ENCODE measurements at regions not wholly inside any gene's neighbourhood (a gene's known extent, or its start where the extent isn't known, plus 50 kb on each side); places are given as distances from the start of the nearest gene placed in this dataset.

DNA sequence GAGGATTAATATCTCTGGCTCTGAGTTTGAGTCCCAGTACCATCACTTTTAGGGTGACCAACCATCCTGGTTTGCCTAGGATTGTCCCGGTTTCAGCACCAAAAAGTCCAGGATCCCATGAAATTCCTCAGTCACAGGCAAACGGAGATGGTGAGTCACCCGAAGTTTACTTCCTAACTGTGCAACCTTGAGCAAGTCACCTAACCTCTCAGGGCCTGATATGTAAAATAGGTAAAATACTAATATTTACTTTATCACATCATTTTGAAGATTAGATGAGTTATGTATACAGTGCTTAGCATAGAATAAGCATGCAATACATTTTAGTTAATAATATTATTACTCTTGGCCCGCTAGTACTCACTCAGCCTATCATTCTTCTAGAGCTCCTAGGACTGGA is 91.1 kb upstream of the KCNMB2 start:
- Histone ChIP-seq H2BK5ac (ENCODE audit: low read depth, low read length) (no peak overlapping the region), H3K36me3 (ENCODE audit: control insufficient read depth in 2 of 4, insufficient read depth in 4 of 4, low read length in 3 of 4) (no peaks in the 10 kb centered on the region; a peak in 1 of 8 replicates), H3K9ac (replicated peaks in 1 of 4; ENCODE audit: extremely low read depth in 1 of 4, low read depth in 3 of 4, low read length in 3 of 4) (no peak overlapping the region), H3K4ac (replicated peaks; ENCODE audit: insufficient read length, low read depth, low read length) (no peak overlapping the region), H3K23me2 (ENCODE audit: low read depth, low read length) (no peaks in the 10 kb centered on the region), H3K14ac (ENCODE audit: insufficient read length) (no peak overlapping the region), H2AK5ac (ENCODE audit: low read depth, low read length) (no peak overlapping the region), H2AFZ (ENCODE audit: low read length) (no peak overlapping the region), H3K18ac (ENCODE audit: extremely low read depth, low read length) (no peak overlapping the region), H2BK20ac (ENCODE audit: low read length) (no peak overlapping the region), H4K8ac (ENCODE audit: extremely low read depth, insufficient read depth, low read length) (no peak overlapping the region), H3K4me3 (ENCODE audit: extremely low read depth in 1 of 4, insufficient read depth in 2 of 4, low read depth in 3 of 4, low read length in 4 of 4) (no peak overlapping the region), H3K27ac (ENCODE audit: low read depth, low read length) (no peak overlapping the region), H3K9me3 (ENCODE audit: insufficient read depth in 2 of 2, low read depth in 1 of 2, low read length in 1 of 2) (no peaks in the 10 kb centered on the region), H3K4me1 (replicated peaks in 1 of 4; ENCODE audit: control insufficient read depth in 3 of 4, insufficient read depth in 4 of 4, low read length in 3 of 4) (no peaks in the 10 kb centered on the region), H3K4me2 (ENCODE audit: insufficient read depth in 1 of 2, low read depth in 2 of 2, low read length in 2 of 2) (no peak overlapping the region), H4K5ac (ENCODE audit: insufficient read length, low read depth, low read length) (no peak overlapping the region), H3K27me3 (replicated peaks in 1 of 4; ENCODE audit: control insufficient read depth in 3 of 4, extremely low read depth in 1 of 4, insufficient read depth in 3 of 4, low read length in 3 of 4) (no peaks in the 10 kb centered on the region), H2BK120ac (replicated peaks; ENCODE audit: low read depth, low read length) (no peak overlapping the region), H3K23ac (ENCODE audit: insufficient read length) (no peak overlapping the region), H3K56ac (replicated peaks; ENCODE audit: insufficient read length, low read depth, low read length) (no peak overlapping the region), H4K91ac (replicated peaks; ENCODE audit: insufficient read length, low read length) (no peak overlapping the region), H3K79me2 (ENCODE audit: control insufficient read depth in 1 of 2, insufficient read depth in 2 of 2, low read length in 2 of 2) (no peaks in the 10 kb centered on the region), H3K79me1 (ENCODE audit: low read depth, low read length) (no peaks in the 10 kb centered on the region), H2BK12ac (ENCODE audit: low read depth, low read length) (no peak overlapping the region), H4K20me1 (replicated peaks in 1 of 2; ENCODE audit: control insufficient read depth in 1 of 2, insufficient read depth in 2 of 2, low read length in 2 of 2) (no peaks in the 10 kb centered on the region), H2BK15ac (ENCODE audit: low read length) (no peak overlapping the region)
- FAIRE-seq (no peak), DNase-seq (ENCODE audit: low read depth in 1 of 2, low spot score in 2 of 2) (no peak)
- CTCF ChIA-PET (ENCODE audit: partially characterized antibody) = interaction anchor here (0.8 to 1.6 kb wide), 5 partner anchors 9 to 522 kb away, joined by 3 to 5 read pairs (median 3); no protein-coding TSS in a partner anchor
- POLR2A ChIA-PET (ENCODE audit: partially characterized antibody) = no interaction called here
- 92% methylated on average over 4 of the region's 4 CpGs; no CpG with 5 or more reads in 1 of the 2 experiments for WGBS, 2 experiments (ENCODE audit: extremely low coverage in 1 of 2, insufficient coverage in 1 of 2, insufficient read length in 1 of 2, insufficient replicate concordance in 2 of 2, low coverage in 1 of 2, low lambda C conversion rate in 2 of 2, missing lambda C conversion rate in 1 of 2)
- TF ChIP-seq, protein P1, sequence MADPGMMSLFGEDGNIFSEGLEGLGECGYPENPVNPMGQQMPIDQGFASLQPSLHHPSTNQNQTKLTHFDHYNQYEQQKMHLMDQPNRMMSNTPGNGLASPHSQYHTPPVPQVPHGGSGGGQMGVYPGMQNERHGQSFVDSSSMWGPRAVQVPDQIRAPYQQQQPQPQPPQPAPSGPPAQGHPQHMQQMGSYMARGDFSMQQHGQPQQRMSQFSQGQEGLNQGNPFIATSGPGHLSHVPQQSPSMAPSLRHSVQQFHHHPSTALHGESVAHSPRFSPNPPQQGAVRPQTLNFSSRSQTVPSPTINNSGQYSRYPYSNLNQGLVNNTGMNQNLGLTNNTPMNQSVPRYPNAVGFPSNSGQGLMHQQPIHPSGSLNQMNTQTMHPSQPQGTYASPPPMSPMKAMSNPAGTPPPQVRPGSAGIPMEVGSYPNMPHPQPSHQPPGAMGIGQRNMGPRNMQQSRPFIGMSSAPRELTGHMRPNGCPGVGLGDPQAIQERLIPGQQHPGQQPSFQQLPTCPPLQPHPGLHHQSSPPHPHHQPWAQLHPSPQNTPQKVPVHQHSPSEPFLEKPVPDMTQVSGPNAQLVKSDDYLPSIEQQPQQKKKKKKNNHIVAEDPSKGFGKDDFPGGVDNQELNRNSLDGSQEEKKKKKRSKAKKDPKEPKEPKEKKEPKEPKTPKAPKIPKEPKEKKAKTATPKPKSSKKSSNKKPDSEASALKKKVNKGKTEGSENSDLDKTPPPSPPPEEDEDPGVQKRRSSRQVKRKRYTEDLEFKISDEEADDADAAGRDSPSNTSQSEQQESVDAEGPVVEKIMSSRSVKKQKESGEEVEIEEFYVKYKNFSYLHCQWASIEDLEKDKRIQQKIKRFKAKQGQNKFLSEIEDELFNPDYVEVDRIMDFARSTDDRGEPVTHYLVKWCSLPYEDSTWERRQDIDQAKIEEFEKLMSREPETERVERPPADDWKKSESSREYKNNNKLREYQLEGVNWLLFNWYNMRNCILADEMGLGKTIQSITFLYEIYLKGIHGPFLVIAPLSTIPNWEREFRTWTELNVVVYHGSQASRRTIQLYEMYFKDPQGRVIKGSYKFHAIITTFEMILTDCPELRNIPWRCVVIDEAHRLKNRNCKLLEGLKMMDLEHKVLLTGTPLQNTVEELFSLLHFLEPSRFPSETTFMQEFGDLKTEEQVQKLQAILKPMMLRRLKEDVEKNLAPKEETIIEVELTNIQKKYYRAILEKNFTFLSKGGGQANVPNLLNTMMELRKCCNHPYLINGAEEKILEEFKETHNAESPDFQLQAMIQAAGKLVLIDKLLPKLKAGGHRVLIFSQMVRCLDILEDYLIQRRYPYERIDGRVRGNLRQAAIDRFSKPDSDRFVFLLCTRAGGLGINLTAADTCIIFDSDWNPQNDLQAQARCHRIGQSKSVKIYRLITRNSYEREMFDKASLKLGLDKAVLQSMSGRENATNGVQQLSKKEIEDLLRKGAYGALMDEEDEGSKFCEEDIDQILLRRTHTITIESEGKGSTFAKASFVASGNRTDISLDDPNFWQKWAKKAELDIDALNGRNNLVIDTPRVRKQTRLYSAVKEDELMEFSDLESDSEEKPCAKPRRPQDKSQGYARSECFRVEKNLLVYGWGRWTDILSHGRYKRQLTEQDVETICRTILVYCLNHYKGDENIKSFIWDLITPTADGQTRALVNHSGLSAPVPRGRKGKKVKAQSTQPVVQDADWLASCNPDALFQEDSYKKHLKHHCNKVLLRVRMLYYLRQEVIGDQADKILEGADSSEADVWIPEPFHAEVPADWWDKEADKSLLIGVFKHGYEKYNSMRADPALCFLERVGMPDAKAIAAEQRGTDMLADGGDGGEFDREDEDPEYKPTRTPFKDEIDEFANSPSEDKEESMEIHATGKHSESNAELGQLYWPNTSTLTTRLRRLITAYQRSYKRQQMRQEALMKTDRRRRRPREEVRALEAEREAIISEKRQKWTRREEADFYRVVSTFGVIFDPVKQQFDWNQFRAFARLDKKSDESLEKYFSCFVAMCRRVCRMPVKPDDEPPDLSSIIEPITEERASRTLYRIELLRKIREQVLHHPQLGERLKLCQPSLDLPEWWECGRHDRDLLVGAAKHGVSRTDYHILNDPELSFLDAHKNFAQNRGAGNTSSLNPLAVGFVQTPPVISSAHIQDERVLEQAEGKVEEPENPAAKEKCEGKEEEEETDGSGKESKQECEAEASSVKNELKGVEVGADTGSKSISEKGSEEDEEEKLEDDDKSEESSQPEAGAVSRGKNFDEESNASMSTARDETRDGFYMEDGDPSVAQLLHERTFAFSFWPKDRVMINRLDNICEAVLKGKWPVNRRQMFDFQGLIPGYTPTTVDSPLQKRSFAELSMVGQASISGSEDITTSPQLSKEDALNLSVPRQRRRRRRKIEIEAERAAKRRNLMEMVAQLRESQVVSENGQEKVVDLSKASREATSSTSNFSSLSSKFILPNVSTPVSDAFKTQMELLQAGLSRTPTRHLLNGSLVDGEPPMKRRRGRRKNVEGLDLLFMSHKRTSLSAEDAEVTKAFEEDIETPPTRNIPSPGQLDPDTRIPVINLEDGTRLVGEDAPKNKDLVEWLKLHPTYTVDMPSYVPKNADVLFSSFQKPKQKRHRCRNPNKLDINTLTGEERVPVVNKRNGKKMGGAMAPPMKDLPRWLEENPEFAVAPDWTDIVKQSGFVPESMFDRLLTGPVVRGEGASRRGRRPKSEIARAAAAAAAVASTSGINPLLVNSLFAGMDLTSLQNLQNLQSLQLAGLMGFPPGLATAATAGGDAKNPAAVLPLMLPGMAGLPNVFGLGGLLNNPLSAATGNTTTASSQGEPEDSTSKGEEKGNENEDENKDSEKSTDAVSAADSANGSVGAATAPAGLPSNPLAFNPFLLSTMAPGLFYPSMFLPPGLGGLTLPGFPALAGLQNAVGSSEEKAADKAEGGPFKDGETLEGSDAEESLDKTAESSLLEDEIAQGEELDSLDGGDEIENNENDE (IDR thresholded peaks at IDR 0.05; ENCODE audit: insufficient replicate concordance, low read length) = no peak
